ENCODE measurements at regions not wholly inside any gene's neighbourhood (a gene's known extent, or its start where the extent isn't known, plus 50 kb on each side); places are given as distances from the start of the nearest gene placed in this dataset.

DNA sequence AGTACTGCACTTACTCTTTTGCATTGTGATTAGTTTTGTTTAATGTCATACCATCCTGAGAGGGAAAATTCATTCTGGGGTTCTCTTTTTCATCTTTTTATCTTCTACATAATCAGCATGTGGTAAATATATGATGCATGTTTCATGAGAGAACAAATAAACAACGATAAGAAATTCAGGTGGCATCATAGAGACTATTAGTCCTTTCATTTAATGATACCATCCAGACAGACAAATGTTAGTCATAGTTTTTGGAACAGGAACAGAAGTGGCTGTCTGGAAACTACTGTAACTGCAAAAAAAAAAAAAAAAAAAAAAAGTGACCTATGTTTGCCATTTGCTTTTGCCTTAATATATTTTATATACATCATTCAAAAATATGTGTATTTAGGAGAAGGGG is 761.0 kb downstream of the EPHA4 start:
- TF ChIP-seq POLR2AphosphoS5 (IDR thresholded peaks at IDR 0.05; ENCODE audit: insufficient read depth in 1 of 2, low read depth in 1 of 2): no peak
- TF ChIP-seq, protein P1, sequence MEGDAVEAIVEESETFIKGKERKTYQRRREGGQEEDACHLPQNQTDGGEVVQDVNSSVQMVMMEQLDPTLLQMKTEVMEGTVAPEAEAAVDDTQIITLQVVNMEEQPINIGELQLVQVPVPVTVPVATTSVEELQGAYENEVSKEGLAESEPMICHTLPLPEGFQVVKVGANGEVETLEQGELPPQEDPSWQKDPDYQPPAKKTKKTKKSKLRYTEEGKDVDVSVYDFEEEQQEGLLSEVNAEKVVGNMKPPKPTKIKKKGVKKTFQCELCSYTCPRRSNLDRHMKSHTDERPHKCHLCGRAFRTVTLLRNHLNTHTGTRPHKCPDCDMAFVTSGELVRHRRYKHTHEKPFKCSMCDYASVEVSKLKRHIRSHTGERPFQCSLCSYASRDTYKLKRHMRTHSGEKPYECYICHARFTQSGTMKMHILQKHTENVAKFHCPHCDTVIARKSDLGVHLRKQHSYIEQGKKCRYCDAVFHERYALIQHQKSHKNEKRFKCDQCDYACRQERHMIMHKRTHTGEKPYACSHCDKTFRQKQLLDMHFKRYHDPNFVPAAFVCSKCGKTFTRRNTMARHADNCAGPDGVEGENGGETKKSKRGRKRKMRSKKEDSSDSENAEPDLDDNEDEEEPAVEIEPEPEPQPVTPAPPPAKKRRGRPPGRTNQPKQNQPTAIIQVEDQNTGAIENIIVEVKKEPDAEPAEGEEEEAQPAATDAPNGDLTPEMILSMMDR (IDR thresholded peaks at IDR 0.05): no peak
